Ovary (tissue), 3 donors: ENCODE measurements at regions not wholly inside any gene's neighbourhood (a gene's known extent, or its start where the extent isn't known, plus 50 kb on each side); places are given as distances from the start of the nearest gene placed in this dataset.

Experiments
- CTCF ChIP-seq, 3 donors: fragments of 450-650 bp in 2 of 3; fragments of 200-600 bp in 1 of 3; IDR thresholded peaks; one replicate each; pipeline versions ENCODE4 v1.5.1 to v1.8.0; 2016 to 2022; ENCODE audit warnings: antibody characterized with exemption in 3 of 3, mild to moderate bottlenecking in 1 of 3
- POLR2A ChIP-seq: fragments of 450-650 bp; IDR thresholded peaks from one replicate; pipeline ENCODE4 v1.6.1; 2017; ENCODE audit warnings: antibody characterized with exemption, mild to moderate bottlenecking, moderate library complexity
- donor health status: DM: no; HTN: no; CAD: no.

DNA sequence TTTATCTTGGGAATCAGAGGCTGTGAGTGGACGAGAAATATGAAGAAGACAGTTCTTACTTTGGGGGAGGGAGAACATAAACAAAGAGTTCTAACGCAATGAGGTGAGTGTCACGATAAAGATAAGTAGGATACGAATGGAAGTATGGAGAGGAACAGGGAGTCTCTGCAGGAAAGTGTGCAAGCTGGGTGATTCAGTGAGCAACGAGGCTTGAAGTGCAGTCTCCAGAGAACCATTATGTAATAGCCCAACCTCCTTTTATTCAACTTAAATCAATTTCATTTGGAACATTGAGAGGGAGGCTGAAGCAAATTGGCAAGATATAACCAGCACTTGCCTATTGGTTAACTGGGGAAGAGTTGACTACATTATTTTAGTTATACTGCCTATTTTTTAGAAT is 99.3 kb upstream of the PLD5 start:
- TF ChIP-seq CTCF (IDR thresholded peaks at IDR 0.05) (no peak), POLR2A (no peak)
